IMR-90 (cell line): ENCODE measurements at regions not wholly inside any gene's neighbourhood (a gene's known extent, or its start where the extent isn't known, plus 50 kb on each side); places are given as distances from the start of the nearest gene placed in this dataset.

ENCODE experiments used
- ATAC-seq: fragments of 200-7000 bp; cut with Tn5 transposase; 2 replicates; pipeline ENCODE4 v1.9.1; 2020; ENCODE audit warnings: low read depth, mild to moderate bottlenecking, moderate library complexity
- BruUV-seq: library from RNA; stranded (reverse); fragments of 400-500 nt; replicated peaks from 2 replicates; lab custom pipeline; 2021; lab: Mats Ljungman, UMichigan
- CTCF ChIA-PET: fragments of 300-600 bp; formaldehyde crosslinking; extraction: SDS; loops from one replicate; lab custom pipeline; 2021; ENCODE audit warnings: antibody characterized with exemption; lab: Yijun Ruan, JAX
- POLR2A ChIA-PET: fragments of 300-600 bp; sonication (Branson Sonifier 250); formaldehyde crosslinking; loops from one replicate; lab custom pipeline; 2022; ENCODE audit warnings: antibody characterized with exemption; ENCODE audit not compliant: unreplicated experiment; lab: Charles Lee
- DNase-seq: peaks from one replicate; pipeline ENCODE4 v3.0.0; 2013
- H2AFZ ChIP-seq: replicated peaks from 2 replicates; pipeline ENCODE3; 2013; ENCODE audit warnings: low read length, mild to moderate bottlenecking; ENCODE audit not compliant: poor library complexity
- H2AK5ac ChIP-seq: 2 replicates; pipeline ENCODE4 v1.6.1; 2013; ENCODE audit warnings: low read depth, low read length, inconsistent platforms
- H2AK9ac ChIP-seq: replicated peaks from 2 replicates; pipeline ENCODE3; 2013; ENCODE audit warnings: mild to moderate bottlenecking, low read depth, low read length, moderate library complexity; ENCODE audit not compliant: poor library complexity
- H2BK120ac ChIP-seq: 2 replicates; pipeline ENCODE4 v1.6.1; 2013; ENCODE audit warnings: low read depth, low read length, inconsistent platforms
- H2BK15ac ChIP-seq: 3 replicates; pipeline ENCODE4 v1.6.1; 2013; ENCODE audit warnings: low read depth, low read length, inconsistent platforms
- H2BK20ac ChIP-seq: 2 replicates; pipeline ENCODE4 v1.6.1; 2013; ENCODE audit warnings: low read depth, mild to moderate bottlenecking, inconsistent platforms, low read length, moderate library complexity
- H2BK5ac ChIP-seq: 2 replicates; pipeline ENCODE4 v1.6.1; 2013; ENCODE audit warnings: mild to moderate bottlenecking, low read depth, low read length, inconsistent platforms; ENCODE audit not compliant: poor library complexity, severe bottlenecking
- H3K14ac ChIP-seq: replicated peaks from 2 replicates; pipeline ENCODE4 v1.6.1; 2013; ENCODE audit warnings: low read depth, low read length, inconsistent platforms
- H3K18ac ChIP-seq: 2 replicates; pipeline ENCODE4 v1.6.1; 2013; ENCODE audit warnings: low read depth, low read length, control low read depth
- H3K23ac ChIP-seq: 2 replicates; pipeline ENCODE4 v1.6.1; 2013; ENCODE audit warnings: low read depth, low read length, inconsistent platforms
- H3K27ac ChIP-seq: 2 replicates; pipeline ENCODE4 v1.5.1; 2013; ENCODE audit warnings: mild to moderate bottlenecking, control low read depth, low read length; ENCODE audit not compliant: insufficient read depth
- H3K27me3 ChIP-seq: 2 replicates; pipeline ENCODE4 v1.6.1; 2013; ENCODE audit warnings: low read length; ENCODE audit not compliant: control insufficient read depth, insufficient read depth
- H3K36me3 ChIP-seq: 2 replicates; pipeline ENCODE4 v1.6.1; 2013; ENCODE audit warnings: low read length, mixed read lengths; ENCODE audit not compliant: control insufficient read depth, insufficient read depth
- H3K4ac ChIP-seq: 2 replicates; pipeline ENCODE4 v1.6.1; 2013; ENCODE audit warnings: low read depth, low read length, inconsistent platforms
- H3K4me1 ChIP-seq: 2 replicates; pipeline ENCODE4 v1.6.1; 2013; ENCODE audit warnings: low read length, mixed read lengths; ENCODE audit not compliant: control insufficient read depth, insufficient read depth
- H3K4me2 ChIP-seq: 2 replicates; pipeline ENCODE4 v1.6.1; 2013; ENCODE audit warnings: low read depth, mild to moderate bottlenecking, control low read depth, low read length, moderate library complexity
- H3K4me3 ChIP-seq: 2 replicates; pipeline ENCODE4 v1.5.1; 2013; ENCODE audit warnings: low read depth, mild to moderate bottlenecking, control low read depth, low read length, moderate library complexity; ENCODE audit not compliant: insufficient read depth
- H3K56ac ChIP-seq: 2 replicates; pipeline ENCODE4 v1.6.1; 2013; ENCODE audit warnings: low read length, inconsistent platforms; ENCODE audit not compliant: insufficient read depth; ENCODE audit errors: extremely low read depth
- H3K79me1 ChIP-seq, 2 experiments: 2 replicates each; pipeline ENCODE4 v1.6.1; 2013; ENCODE audit warnings: low read length in 2 of 2, inconsistent platforms in 1 of 2, low read depth in 1 of 2
- H3K9ac ChIP-seq: 2 replicates; pipeline ENCODE4 v1.6.1; 2013; ENCODE audit warnings: low read depth, low read length, control low read depth
- H3K9me1 ChIP-seq: 2 replicates; pipeline ENCODE4 v1.6.1; 2013; ENCODE audit warnings: low read length, inconsistent platforms; ENCODE audit not compliant: insufficient read depth
- H3K9me3 ChIP-seq: 2 replicates; pipeline ENCODE4 v1.6.1; 2013; ENCODE audit warnings: low read length; ENCODE audit not compliant: control insufficient read depth, insufficient read depth
- H4K20me1 ChIP-seq: 2 replicates; pipeline ENCODE4 v1.6.1; 2013; ENCODE audit warnings: low read length, inconsistent platforms; ENCODE audit not compliant: insufficient read depth
- H4K5ac ChIP-seq: 2 replicates; pipeline ENCODE4 v1.6.1; 2013; ENCODE audit warnings: mild to moderate bottlenecking, low read depth, low read length, control low read depth
- H4K8ac ChIP-seq, 2 experiments: 2 replicates each; pipeline ENCODE4 v1.6.1; 2013; ENCODE audit warnings: low read depth in 2 of 2, low read length in 2 of 2, control low read depth in 1 of 2, inconsistent platforms in 1 of 2
- H4K91ac ChIP-seq: 2 replicates; pipeline ENCODE4 v1.6.1; 2013; ENCODE audit warnings: low read depth, low read length, inconsistent platforms; ENCODE audit not compliant: insufficient read depth
- BHLHE40 ChIP-seq: fragments of 150-350 bp; IDR thresholded peaks from 2 replicates; pipeline ENCODE4 v1.6.1; 2016; ENCODE audit warnings: mild to moderate bottlenecking, low read depth, low read length
- CEBPB ChIP-seq: IDR thresholded peaks from 2 replicates; pipeline ENCODE4 v1.6.1; 2012; ENCODE audit warnings: low read depth, low read length, improper control_type of control experiment
- FOS ChIP-seq: fragments of 150-350 bp; IDR thresholded peaks from 2 replicates; pipeline ENCODE4 v1.6.1; 2016; ENCODE audit warnings: low read depth, low read length
- MAFK ChIP-seq: IDR thresholded peaks from 2 replicates; pipeline ENCODE4 v1.6.1; 2012; ENCODE audit warnings: low read depth, low read length, improper control_type of control experiment
- MAZ ChIP-seq: IDR thresholded peaks from 2 replicates; pipeline ENCODE4 v1.6.1; 2012; ENCODE audit warnings: low read depth, mild to moderate bottlenecking, low read length, improper control_type of control experiment, moderate library complexity, borderline replicate concordance
- MXI1 ChIP-seq: IDR thresholded peaks from 2 replicates; pipeline ENCODE4 v1.6.1; 2012; ENCODE audit warnings: low read depth, mild to moderate bottlenecking, low read length, moderate library complexity, borderline replicate concordance
- NFE2L2 ChIP-seq: fragments of 150-350 bp; IDR thresholded peaks from 2 replicates; pipeline ENCODE4 v1.6.1; 2016; ENCODE audit warnings: low read depth, mild to moderate bottlenecking, low read length
- POLR2A ChIP-seq: IDR thresholded peaks from 2 replicates; pipeline ENCODE4 v1.6.1; 2012; ENCODE audit warnings: mild to moderate bottlenecking, low read depth, low read length
- RAD21 ChIP-seq: IDR thresholded peaks from 2 replicates; pipeline ENCODE4 v1.6.1; 2012; ENCODE audit warnings: low read length, improper control_type of control experiment
- RCOR1 ChIP-seq: IDR thresholded peaks from 2 replicates; pipeline ENCODE4 v1.6.1; 2012; ENCODE audit warnings: mild to moderate bottlenecking, low read length, improper control_type of control experiment; ENCODE audit not compliant: insufficient replicate concordance
- RFX5 ChIP-seq: IDR thresholded peaks from 2 replicates; pipeline ENCODE4 v1.8.0; 2012; ENCODE audit warnings: low read depth, mild to moderate bottlenecking, low read length, moderate library complexity
- SMC3 ChIP-seq: fragments of 150-350 bp; IDR thresholded peaks from 2 replicates; pipeline ENCODE4 v1.6.1; 2016; ENCODE audit warnings: low read depth, mild to moderate bottlenecking, antibody characterized with exemption, low read length, moderate library complexity
- WGBS, 2 experiments: methylation state at CpG; one replicate each; pipeline versions ENCODE4 v1.1.5 to v1.1.7; 2013; ENCODE audit warnings: missing lambda C conversion rate in 2 of 2; ENCODE audit not compliant: insufficient read length in 1 of 2; ENCODE audit errors: extremely low coverage in 2 of 2; 5-methylcytosine and 5-hydroxymethylcytosine counted together
- dilution Hi-C: fragments of 300-500 bp; cut with HindIII; formaldehyde crosslinking; loops from one replicate; pipeline ENCODE4 v1.14.3; 2018; ENCODE audit warnings: low sequenced_read_pairs; ENCODE audit not compliant: unreplicated experiment
- in situ Hi-C: fragments of 300-500 bp; cut with MboI; formaldehyde crosslinking; loops from 3 replicates; pipeline ENCODE4 v1.14.3; 2019; ENCODE audit warnings: low sequenced_read_pairs, inconsistent platforms, mixed read lengths
- intact Hi-C: fragments of 100-400 bp; cut with micrococcal nuclease; formaldehyde crosslinking; loops from 2 replicates; pipeline ENCODE4 v1.10.0; 2022
- TF ChIP-seq, protein P1 (sequence below): fragments of 150-350 bp; IDR thresholded peaks from 2 replicates; pipeline ENCODE4 v1.6.1; 2016; ENCODE audit warnings: low read depth, mild to moderate bottlenecking, low read length, moderate library complexity, borderline replicate concordance
- TF ChIP-seq, protein P2 (sequence below): conservative IDR thresholded peaks from 2 replicates; pipeline ENCODE4 v1.5.1; 2012; ENCODE audit warnings: mild to moderate bottlenecking, low read depth, low read length, improper control_type of control experiment
- TF ChIP-seq, protein P3 (sequence below): fragments of 150-350 bp; IDR thresholded peaks from 2 replicates; pipeline ENCODE4 v1.6.1; 2017; ENCODE audit warnings: mild to moderate bottlenecking, antibody characterized with exemption, low read length, low read depth

DNA sequence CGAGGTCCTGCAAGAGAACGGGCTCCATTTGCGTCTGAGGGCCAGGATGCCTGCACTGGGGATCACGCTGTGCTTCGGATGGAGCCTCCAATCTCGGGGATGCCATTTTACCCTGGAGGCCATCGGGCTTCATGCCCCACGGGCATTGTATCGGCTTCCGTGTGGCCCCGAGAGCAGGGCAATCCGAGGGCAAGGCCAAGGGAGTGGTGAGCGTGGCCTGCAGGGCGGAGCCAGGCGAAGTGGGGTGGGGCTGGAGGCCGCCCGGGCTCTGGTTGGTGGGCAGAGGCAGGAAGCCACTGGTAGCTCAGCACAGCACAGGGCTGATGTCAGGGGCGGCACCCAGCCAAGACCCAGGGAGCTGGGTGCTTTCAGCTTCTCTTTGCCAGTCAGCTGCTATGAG lies 57.5 kb upstream of the BHLHE23 start:
- Histone ChIP-seq H3K4me2 (no peak overlapping the region), H3K4me3 (no peak overlapping the region), H3K14ac (no peak overlapping the region), H2AFZ (no peak overlapping the region), H3K36me3 (no peaks in the 10 kb centered on the region), H4K5ac (no peak overlapping the region), H3K9me1 (peaks cover 3% of the 10 kb centered on the region; the same call in 1 of the 2 replicates), H2BK5ac (no peak overlapping the region), H2AK5ac (no peak overlapping the region), H4K91ac (no peak overlapping the region), H3K56ac (no peak overlapping the region), H3K18ac (no peak overlapping the region), H3K27ac (no peak overlapping the region), H2BK15ac (no peak overlapping the region), H2AK9ac (no peak overlapping the region), H3K27me3 (peaks cover 14% of the 10 kb centered on the region; the same call in 1 of the 2 replicates), H4K20me1 (no peaks in the 10 kb centered on the region), H2BK120ac (no peak overlapping the region), H3K4ac (no peak overlapping the region), H3K9ac (no peak overlapping the region), H4K8ac (no peak overlapping the region), H3K4me1 (no peaks in the 10 kb centered on the region), H3K9me3 (no peaks in the 10 kb centered on the region; the same call in 1 of the 2 replicates), H2BK20ac (no peak overlapping the region), H3K79me1 (no peaks in the 10 kb centered on the region), H3K23ac (no peak overlapping the region)
- no peak for TF ChIP-seq MXI1
- no peak for TF ChIP-seq RAD21
- no peak for TF ChIP-seq BHLHE40
- TF ChIP-seq RCOR1: no peak
- TF ChIP-seq POLR2A: no peak
- TF ChIP-seq, protein P1, sequence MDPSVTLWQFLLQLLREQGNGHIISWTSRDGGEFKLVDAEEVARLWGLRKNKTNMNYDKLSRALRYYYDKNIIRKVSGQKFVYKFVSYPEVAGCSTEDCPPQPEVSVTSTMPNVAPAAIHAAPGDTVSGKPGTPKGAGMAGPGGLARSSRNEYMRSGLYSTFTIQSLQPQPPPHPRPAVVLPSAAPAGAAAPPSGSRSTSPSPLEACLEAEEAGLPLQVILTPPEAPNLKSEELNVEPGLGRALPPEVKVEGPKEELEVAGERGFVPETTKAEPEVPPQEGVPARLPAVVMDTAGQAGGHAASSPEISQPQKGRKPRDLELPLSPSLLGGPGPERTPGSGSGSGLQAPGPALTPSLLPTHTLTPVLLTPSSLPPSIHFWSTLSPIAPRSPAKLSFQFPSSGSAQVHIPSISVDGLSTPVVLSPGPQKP: no peak
- no peak for TF ChIP-seq NFE2L2
- no peak for TF ChIP-seq FOS
- TF ChIP-seq SMC3: no peak
- TF ChIP-seq CEBPB: no peak
- TF ChIP-seq RFX5: no peak
- TF ChIP-seq MAZ: no peak
- TF ChIP-seq MAFK: no peak
- TF ChIP-seq, protein P2, sequence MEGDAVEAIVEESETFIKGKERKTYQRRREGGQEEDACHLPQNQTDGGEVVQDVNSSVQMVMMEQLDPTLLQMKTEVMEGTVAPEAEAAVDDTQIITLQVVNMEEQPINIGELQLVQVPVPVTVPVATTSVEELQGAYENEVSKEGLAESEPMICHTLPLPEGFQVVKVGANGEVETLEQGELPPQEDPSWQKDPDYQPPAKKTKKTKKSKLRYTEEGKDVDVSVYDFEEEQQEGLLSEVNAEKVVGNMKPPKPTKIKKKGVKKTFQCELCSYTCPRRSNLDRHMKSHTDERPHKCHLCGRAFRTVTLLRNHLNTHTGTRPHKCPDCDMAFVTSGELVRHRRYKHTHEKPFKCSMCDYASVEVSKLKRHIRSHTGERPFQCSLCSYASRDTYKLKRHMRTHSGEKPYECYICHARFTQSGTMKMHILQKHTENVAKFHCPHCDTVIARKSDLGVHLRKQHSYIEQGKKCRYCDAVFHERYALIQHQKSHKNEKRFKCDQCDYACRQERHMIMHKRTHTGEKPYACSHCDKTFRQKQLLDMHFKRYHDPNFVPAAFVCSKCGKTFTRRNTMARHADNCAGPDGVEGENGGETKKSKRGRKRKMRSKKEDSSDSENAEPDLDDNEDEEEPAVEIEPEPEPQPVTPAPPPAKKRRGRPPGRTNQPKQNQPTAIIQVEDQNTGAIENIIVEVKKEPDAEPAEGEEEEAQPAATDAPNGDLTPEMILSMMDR: no peak
- TF ChIP-seq, protein P3, sequence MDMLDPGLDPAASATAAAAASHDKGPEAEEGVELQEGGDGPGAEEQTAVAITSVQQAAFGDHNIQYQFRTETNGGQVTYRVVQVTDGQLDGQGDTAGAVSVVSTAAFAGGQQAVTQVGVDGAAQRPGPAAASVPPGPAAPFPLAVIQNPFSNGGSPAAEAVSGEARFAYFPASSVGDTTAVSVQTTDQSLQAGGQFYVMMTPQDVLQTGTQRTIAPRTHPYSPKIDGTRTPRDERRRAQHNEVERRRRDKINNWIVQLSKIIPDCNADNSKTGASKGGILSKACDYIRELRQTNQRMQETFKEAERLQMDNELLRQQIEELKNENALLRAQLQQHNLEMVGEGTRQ: no peak
- in situ Hi-C loops: no loop called here
- no TSS peak for BruUV-seq
- intact Hi-C loops: no loop called here
- DNase-seq: no peak
- ChIA-PET POLR2A (no interaction called here), CTCF (no interaction called here)
- dilution Hi-C loops: no loop called here
- 68% methylated on average over 14 of the region's 18 CpGs; no CpG with 5 or more reads in 1 of the 2 experiments for WGBS, 2 experiments
- ATAC-seq: no peak
